HCT116 (cell line): ENCODE measurements at regions not wholly inside any gene's neighbourhood (a gene's known extent, or its start where the extent isn't known, plus 50 kb on each side); places are given as distances from the start of the nearest gene placed in this dataset.

Experiments
- ATAC-seq: fragments of 200-7000 bp; cut with Tn5 transposase; 2 replicates; pipeline ENCODE4 v1.9.1; 2020; ENCODE audit warnings: mild to moderate bottlenecking, moderate library complexity
- BruUV-seq: library from RNA; stranded (reverse); fragments of 400-500 nt; replicated peaks from 2 replicates; lab custom pipeline; 2021; lab: Mats Ljungman, UMichigan
- CTCF ChIA-PET: fragments of 300-600 bp; sonication (Branson Sonifier 250); formaldehyde crosslinking; loops from one replicate; lab custom pipeline; 2021; ENCODE audit warnings: antibody characterized with exemption; lab: Charles Lee
- POLR2A ChIA-PET: fragments of 300-600, 350-600 bp; sonication (Branson Sonifier 250); formaldehyde crosslinking; loops from one replicate; lab custom pipeline; 2021; ENCODE audit warnings: antibody characterized with exemption; lab: Charles Lee
- RAD21 ChIA-PET, 2 experiments: fragments of 300-600 bp; sonication (Branson Sonifier 250); formaldehyde crosslinking; loops; one replicate each; lab custom pipeline; 2023; ENCODE audit warnings: low total read pairs in 2 of 2; ENCODE audit not compliant: uncharacterized antibody in 2 of 2, unreplicated experiment in 2 of 2, low non-redundant PET in 1 of 2; lab: Charles Lee
- DNase-seq: peaks from one replicate; pipeline ENCODE4 v3.0.0-alpha.2; 2010; ENCODE audit warnings: low read depth, low spot score
- H2AFZ ChIP-seq: fragments of 200-600 bp; shearing (Covaris generic), sonication (generic); 2 replicates; pipeline ENCODE4 v1.6.1; 2017; ENCODE audit warnings: low read depth, mixed run types, mixed read lengths, antibody characterized with exemption, low read length; ENCODE audit not compliant: poor library complexity, severe bottlenecking
- H3K27ac ChIP-seq: 2 replicates; pipeline ENCODE4 v1.5.1; 2012; ENCODE audit warnings: low read depth, low read length
- H3K27me3 ChIP-seq: fragments of 200-600 bp; sonication (generic); 2 replicates; pipeline ENCODE4 v1.6.1; 2016; ENCODE audit warnings: mixed run types, low read length, mixed read lengths; ENCODE audit not compliant: insufficient read depth
- H3K36me3 ChIP-seq, 2 experiments: fragments of 200-500 bp in 1 of 2; fragments of 200-600 bp in 1 of 2; sonication (Bioruptor generic) in 1 of 2; sonication (generic) in 1 of 2; 2 replicates each; pipeline versions ENCODE4 v1.5.1 to v1.6.1; 2014 to 2016; ENCODE audit warnings: low read length in 2 of 2, inconsistent platforms in 1 of 2, mixed read lengths in 1 of 2, mixed run types in 1 of 2; ENCODE audit not compliant: insufficient read depth in 2 of 2, control insufficient read depth in 1 of 2
- H3K4me1 ChIP-seq, 2 experiments: fragments of 200-600 bp in 1 of 2; sonication (generic) in 1 of 2; 2 replicates each; pipeline versions ENCODE4 v1.5.1 to v1.6.1; 2012 to 2017; ENCODE audit warnings: low read length in 2 of 2, inconsistent platforms in 1 of 2, mild to moderate bottlenecking in 1 of 2, mixed read lengths in 1 of 2, mixed run types in 1 of 2, moderate library complexity in 1 of 2; ENCODE audit not compliant: insufficient read depth in 2 of 2, control insufficient read depth in 1 of 2
- H3K4me2 ChIP-seq: fragments of 200-600 bp; sonication (generic); 2 replicates; pipeline ENCODE4 v1.6.1; 2017; ENCODE audit warnings: mixed run types, low read length, mixed read lengths
- H3K4me3 ChIP-seq, 2 experiments: fragments of 200-600 bp in 1 of 2; sonication (generic) in 1 of 2; replicated peaks in 1 of 2; 2 replicates each; pipeline ENCODE4 v1.5.1; 2011 to 2016; ENCODE audit warnings: low read length in 2 of 2, control low read depth in 1 of 2, low read depth in 1 of 2, mild to moderate bottlenecking in 1 of 2, mixed read lengths in 1 of 2, mixed run types in 1 of 2
- H3K79me2 ChIP-seq: fragments of 200-600 bp; sonication (generic); 2 replicates; pipeline ENCODE4 v1.6.1; 2017; ENCODE audit warnings: mild to moderate bottlenecking, mixed run types, low read length, moderate library complexity, mixed read lengths; ENCODE audit not compliant: insufficient read depth
- H3K9ac ChIP-seq: fragments of 200-600 bp; sonication (generic); 2 replicates; pipeline ENCODE4 v1.6.1; 2016; ENCODE audit warnings: low read length, mixed read lengths
- H3K9me2 ChIP-seq: fragments of 200-600 bp; sonication (generic), shearing (Covaris generic); 2 replicates; pipeline ENCODE4 v1.6.1; 2017; ENCODE audit warnings: mixed run types, mild to moderate bottlenecking, moderate library complexity; ENCODE audit not compliant: insufficient read depth
- H3K9me3 ChIP-seq, 2 experiments: fragments of 200-500 bp in 1 of 2; fragments of 200-600 bp in 1 of 2; sonication (Bioruptor generic) in 1 of 2; sonication (generic) in 1 of 2; 2 replicates each; pipeline ENCODE4 v1.6.1; 2014 to 2017; ENCODE audit warnings: low read length in 2 of 2, mixed read lengths in 2 of 2, inconsistent platforms in 1 of 2, low read depth in 1 of 2, mild to moderate bottlenecking in 1 of 2, mixed run types in 1 of 2, moderate library complexity in 1 of 2; ENCODE audit not compliant: control insufficient read depth in 1 of 2, insufficient read depth in 1 of 2
- H4K20me1 ChIP-seq: fragments of 200-600 bp; sonication (generic), shearing (Covaris generic); 2 replicates; pipeline ENCODE4 v1.6.1; 2017; ENCODE audit warnings: mixed run types, mild to moderate bottlenecking, moderate library complexity; ENCODE audit not compliant: insufficient read depth
- CEBPB ChIP-seq: IDR thresholded peaks from 2 replicates; pipeline ENCODE4 v1.6.1; 2012; ENCODE audit warnings: low read depth
- EGR1 ChIP-seq: IDR thresholded peaks from 2 replicates; pipeline ENCODE4 v1.6.1; 2012; ENCODE audit warnings: low read depth
- MAX ChIP-seq: IDR thresholded peaks from 2 replicates; pipeline ENCODE4 v1.6.1; 2012
- POLR2A ChIP-seq: IDR thresholded peaks from 2 replicates; pipeline ENCODE4 v1.7.0; 2011; ENCODE audit warnings: borderline replicate concordance; ENCODE audit not compliant: insufficient read depth, insufficient read length; ENCODE audit errors: extremely low read depth
- POLR2AphosphoS5 ChIP-seq: IDR thresholded peaks from 2 replicates; pipeline ENCODE4 v1.6.1; 2011; ENCODE audit warnings: mild to moderate bottlenecking, low read depth, low read length, moderate library complexity
- RAD21 ChIP-seq: IDR thresholded peaks from 2 replicates; pipeline ENCODE4 v1.6.1; 2012; ENCODE audit warnings: low read depth, mild to moderate bottlenecking
- SP1 ChIP-seq: IDR thresholded peaks from 2 replicates; pipeline ENCODE4 v1.6.1; 2012; ENCODE audit warnings: low read depth
- TCF7L2 ChIP-seq: IDR thresholded peaks from 2 replicates; pipeline ENCODE4 v1.7.0; 2011; ENCODE audit warnings: borderline replicate concordance, inconsistent platforms; ENCODE audit not compliant: insufficient read depth, insufficient read length; ENCODE audit errors: extremely low read depth
- intact Hi-C: fragments of 100-400 bp; cut with micrococcal nuclease; formaldehyde crosslinking; loops from 2 replicates; pipeline ENCODE4 v1.10.0; 2022
- TF ChIP-seq, protein P1 (sequence below): IDR thresholded peaks from 2 replicates; pipeline ENCODE4 v1.6.1; 2012
- TF ChIP-seq, protein P2 (sequence below): IDR thresholded peaks from 2 replicates; pipeline ENCODE4 v1.6.1; 2012; ENCODE audit warnings: low read depth

DNA sequence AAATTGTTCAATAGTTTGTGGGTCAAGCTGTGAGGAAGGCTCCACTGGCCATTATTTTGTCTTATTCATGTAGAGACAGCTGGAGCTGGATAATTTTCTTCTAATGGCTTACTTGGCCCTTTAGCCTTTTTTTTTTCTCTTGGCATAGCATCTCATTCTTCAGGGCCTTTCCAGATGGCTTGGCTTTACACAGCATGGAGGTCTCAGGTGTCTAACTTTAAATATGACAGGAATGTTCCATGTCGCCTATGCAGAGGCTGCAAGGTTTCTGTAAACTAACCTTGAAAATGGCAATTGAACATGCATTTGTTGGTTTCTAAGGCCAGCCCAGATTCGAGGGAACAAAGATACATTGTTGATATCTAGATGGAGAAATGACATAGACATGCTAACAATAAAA, 247.9 kb upstream of the CNTN5 start (continued):
- TF ChIP-seq SP1: no peak
- TF ChIP-seq CEBPB: no peak
- no peak for TF ChIP-seq POLR2AphosphoS5
- no peak for TF ChIP-seq RAD21
- TF ChIP-seq, protein P1, sequence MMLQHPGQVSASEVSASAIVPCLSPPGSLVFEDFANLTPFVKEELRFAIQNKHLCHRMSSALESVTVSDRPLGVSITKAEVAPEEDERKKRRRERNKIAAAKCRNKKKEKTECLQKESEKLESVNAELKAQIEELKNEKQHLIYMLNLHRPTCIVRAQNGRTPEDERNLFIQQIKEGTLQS: no peak

DNA sequence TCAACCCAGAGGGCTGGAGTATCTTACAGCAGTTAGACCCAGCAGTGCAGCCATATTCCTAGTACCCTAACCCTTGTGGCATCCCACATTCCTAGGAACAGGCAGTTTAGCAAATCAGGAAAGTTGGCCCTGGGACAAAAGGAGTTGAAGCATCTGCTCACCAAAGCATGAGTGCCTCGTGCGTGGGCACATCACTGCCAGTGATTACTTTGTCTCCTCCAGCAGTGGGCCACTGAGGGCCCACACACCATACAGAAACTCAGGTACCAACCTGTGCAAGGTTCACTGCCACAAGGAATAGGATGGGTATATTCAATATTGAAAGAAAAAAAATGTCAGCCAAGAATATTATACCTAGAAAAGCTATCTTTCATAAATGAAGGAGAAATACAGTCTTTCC, 227.5 kb upstream of the CNTN5 start:
- Histone ChIP-seq H3K36me3 (no peaks in the 10 kb centered on the region), H3K9me2 (no peaks in the 10 kb centered on the region), H3K79me2 (no peaks in the 10 kb centered on the region), H2AFZ (no peak overlapping the region), H3K9me3 (peaks cover 0 to 17% of the 10 kb centered on the region in 2 experiments; a peak in 2 of 4 replicates), H3K27me3 (no peaks in the 10 kb centered on the region), H3K9ac (no peak overlapping the region), H3K4me3 (no peak overlapping the region), H3K27ac (no peak overlapping the region), H3K4me1 (no peaks in the 10 kb centered on the region), H4K20me1 (no peaks in the 10 kb centered on the region), H3K4me2 (no peak overlapping the region)
- ChIA-PET POLR2A (no interaction called here), RAD21 (no interaction called here), CTCF (no interaction called here)
- ATAC-seq: no peak
- TF ChIP-seq EGR1 (no peak), POLR2A (no peak), MAX (no peak), TCF7L2 (no peak)
- TF ChIP-seq, protein P2, sequence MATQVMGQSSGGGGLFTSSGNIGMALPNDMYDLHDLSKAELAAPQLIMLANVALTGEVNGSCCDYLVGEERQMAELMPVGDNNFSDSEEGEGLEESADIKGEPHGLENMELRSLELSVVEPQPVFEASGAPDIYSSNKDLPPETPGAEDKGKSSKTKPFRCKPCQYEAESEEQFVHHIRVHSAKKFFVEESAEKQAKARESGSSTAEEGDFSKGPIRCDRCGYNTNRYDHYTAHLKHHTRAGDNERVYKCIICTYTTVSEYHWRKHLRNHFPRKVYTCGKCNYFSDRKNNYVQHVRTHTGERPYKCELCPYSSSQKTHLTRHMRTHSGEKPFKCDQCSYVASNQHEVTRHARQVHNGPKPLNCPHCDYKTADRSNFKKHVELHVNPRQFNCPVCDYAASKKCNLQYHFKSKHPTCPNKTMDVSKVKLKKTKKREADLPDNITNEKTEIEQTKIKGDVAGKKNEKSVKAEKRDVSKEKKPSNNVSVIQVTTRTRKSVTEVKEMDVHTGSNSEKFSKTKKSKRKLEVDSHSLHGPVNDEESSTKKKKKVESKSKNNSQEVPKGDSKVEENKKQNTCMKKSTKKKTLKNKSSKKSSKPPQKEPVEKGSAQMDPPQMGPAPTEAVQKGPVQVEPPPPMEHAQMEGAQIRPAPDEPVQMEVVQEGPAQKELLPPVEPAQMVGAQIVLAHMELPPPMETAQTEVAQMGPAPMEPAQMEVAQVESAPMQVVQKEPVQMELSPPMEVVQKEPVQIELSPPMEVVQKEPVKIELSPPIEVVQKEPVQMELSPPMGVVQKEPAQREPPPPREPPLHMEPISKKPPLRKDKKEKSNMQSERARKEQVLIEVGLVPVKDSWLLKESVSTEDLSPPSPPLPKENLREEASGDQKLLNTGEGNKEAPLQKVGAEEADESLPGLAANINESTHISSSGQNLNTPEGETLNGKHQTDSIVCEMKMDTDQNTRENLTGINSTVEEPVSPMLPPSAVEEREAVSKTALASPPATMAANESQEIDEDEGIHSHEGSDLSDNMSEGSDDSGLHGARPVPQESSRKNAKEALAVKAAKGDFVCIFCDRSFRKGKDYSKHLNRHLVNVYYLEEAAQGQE: no peak
- no peak for DNase-seq
- no TSS peak for BruUV-seq
- intact Hi-C loops: no loop called here
